ENCODE measurements at regions not wholly inside any gene's neighbourhood (a gene's known extent, or its start where the extent isn't known, plus 50 kb on each side); places are given as distances from the start of the nearest gene placed in this dataset.

- no peak for DNase-seq (ENCODE audit: low spot score)
- no peak for ATAC-seq
- Histone ChIP-seq H3K27ac (ENCODE audit: extremely low read length, insufficient read depth, low read length) (no peak overlapping the region), H3K27me3 (ENCODE audit: control insufficient read depth in 1 of 2, insufficient read depth in 2 of 2, low read length in 2 of 2) (no peaks in the 10 kb centered on the region), H4K20me1 (ENCODE audit: insufficient read depth, low read length) (no peaks in the 10 kb centered on the region), H3K79me2 (ENCODE audit: insufficient read depth, low read length) (no peaks in the 10 kb centered on the region), H2AFZ (ENCODE audit: low read length) (no peak overlapping the region), H3K36me3 (replicated peaks in 1 of 2; ENCODE audit: control insufficient read depth in 1 of 2, insufficient read depth in 2 of 2, low read length in 2 of 2) (no peaks in the 10 kb centered on the region), H3K9ac (ENCODE audit: insufficient read depth, low read depth, low read length) (no peak overlapping the region), H3K4me2 (ENCODE audit: low read depth, low read length) (no peak overlapping the region), H3K9me3 (ENCODE audit: low read length) (no peaks in the 10 kb centered on the region), H3K4me3 (replicated peaks in 1 of 3; ENCODE audit: insufficient read depth in 1 of 3, low read depth in 2 of 3, low read length in 3 of 3) (no peak overlapping the region), H3K4me1 (ENCODE audit: insufficient read depth, low read length) (no peaks in the 10 kb centered on the region)
- POLR2A ChIA-PET = no interaction called here
- no TSS peak for BruUV-seq (replicated peaks)
- CTCF ChIA-PET (ENCODE audit: low intra/inter-chr PET ratio, low total read pairs) = no interaction called here
- no peak for TF ChIP-seq ZNF446 (CRISPR knock-in tag; IDR thresholded peaks at IDR 0.05)
- TF ChIP-seq ZNF788 (CRISPR knock-in tag; IDR thresholded peaks at IDR 0.05; ENCODE audit: borderline replicate concordance) = no peak
- no peak for TF ChIP-seq ZNF383 (CRISPR knock-in tag; IDR thresholded peaks at IDR 0.05; ENCODE audit: borderline replicate concordance)
- no peak for TF ChIP-seq KDM5B (CRISPR knock-in tag; IDR thresholded peaks at IDR 0.05; ENCODE audit: borderline replicate concordance)
- TF ChIP-seq ZNF644 (CRISPR knock-in tag; IDR thresholded peaks at IDR 0.05; ENCODE audit: low read depth) = no peak
- no peak for TF ChIP-seq ZNF276 (CRISPR knock-in tag; IDR thresholded peaks at IDR 0.05; ENCODE audit: low read depth)
- TF ChIP-seq TMF1 (CRISPR knock-in tag; IDR thresholded peaks at IDR 0.05; ENCODE audit: low read depth) = no peak
- TF ChIP-seq IKZF1 (IDR thresholded peaks at IDR 0.05) = no peak
- no peak for TF ChIP-seq NONO (IDR thresholded peaks at IDR 0.05)
- TF ChIP-seq NONO (CRISPR knock-in tag; conservative IDR thresholded peaks at IDR 0.05) = no peak
- intact Hi-C loops (cut with micrococcal nuclease; ENCODE audit: unreplicated experiment) (no loop called here), in situ Hi-C loops (cut with HindIII; ENCODE audit: extremely low pct_ligation_motif_present, low pct_unique_long_range_greater_than_20kb) (no loop called here)
- 0% methylated on average over 2 of the region's 2 CpGs for WGBS (ENCODE audit: low lambda C conversion rate)
- FAIRE-seq = no peak
Observed at GRCh38 chr11:81339521-81339920, 1394.1 kb downstream of the FAM181B start.
